ENCODE measurements at regions not wholly inside any gene's neighbourhood (a gene's known extent, or its start where the extent isn't known, plus 50 kb on each side); places are given as distances from the start of the nearest gene placed in this dataset.

DNA sequence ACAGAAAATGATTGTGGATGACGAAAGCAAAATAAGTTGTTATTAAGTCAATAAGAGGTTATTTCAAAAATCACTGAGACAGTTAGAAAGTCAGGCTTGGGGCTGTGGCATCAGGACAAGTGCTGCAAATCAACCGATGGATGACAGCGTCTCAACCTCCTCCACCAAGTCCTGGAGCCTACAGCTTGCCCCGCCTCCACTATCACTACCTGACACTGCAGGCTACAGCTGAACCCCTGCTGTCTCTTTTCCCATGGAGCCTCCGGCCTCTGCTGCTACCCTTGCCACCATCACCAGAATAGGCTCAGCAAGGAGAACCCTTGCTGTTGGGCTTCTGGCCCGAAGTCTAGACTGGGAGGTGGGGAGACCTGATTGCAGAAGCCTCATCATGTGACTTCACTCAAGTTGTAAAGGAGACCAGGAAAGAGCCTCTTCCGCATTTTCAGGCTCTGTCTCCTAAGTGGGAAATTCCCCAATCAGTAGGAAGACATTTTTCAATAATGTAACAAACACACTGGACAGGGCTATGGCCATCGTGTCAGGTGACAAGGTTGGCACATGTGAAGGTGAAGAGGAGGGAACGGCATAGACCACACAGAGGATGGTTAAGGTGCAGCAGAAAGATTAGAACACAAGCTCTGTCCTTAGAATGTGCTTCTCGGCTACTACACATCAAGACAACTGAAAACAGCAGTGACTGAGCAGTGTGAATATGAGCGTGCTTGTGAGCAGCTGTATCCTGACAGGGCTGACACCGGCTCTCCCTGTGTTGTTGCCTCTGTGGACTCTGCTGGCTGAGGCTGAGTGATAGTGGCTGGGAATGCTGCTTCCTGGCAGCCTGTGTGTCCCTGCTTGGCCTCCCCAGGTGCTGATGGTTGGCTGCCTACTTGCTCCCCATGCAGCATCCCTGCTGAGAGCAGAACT, 660.7 kb downstream of the PTPRU start:
- TF ChIP-seq, protein P1, sequence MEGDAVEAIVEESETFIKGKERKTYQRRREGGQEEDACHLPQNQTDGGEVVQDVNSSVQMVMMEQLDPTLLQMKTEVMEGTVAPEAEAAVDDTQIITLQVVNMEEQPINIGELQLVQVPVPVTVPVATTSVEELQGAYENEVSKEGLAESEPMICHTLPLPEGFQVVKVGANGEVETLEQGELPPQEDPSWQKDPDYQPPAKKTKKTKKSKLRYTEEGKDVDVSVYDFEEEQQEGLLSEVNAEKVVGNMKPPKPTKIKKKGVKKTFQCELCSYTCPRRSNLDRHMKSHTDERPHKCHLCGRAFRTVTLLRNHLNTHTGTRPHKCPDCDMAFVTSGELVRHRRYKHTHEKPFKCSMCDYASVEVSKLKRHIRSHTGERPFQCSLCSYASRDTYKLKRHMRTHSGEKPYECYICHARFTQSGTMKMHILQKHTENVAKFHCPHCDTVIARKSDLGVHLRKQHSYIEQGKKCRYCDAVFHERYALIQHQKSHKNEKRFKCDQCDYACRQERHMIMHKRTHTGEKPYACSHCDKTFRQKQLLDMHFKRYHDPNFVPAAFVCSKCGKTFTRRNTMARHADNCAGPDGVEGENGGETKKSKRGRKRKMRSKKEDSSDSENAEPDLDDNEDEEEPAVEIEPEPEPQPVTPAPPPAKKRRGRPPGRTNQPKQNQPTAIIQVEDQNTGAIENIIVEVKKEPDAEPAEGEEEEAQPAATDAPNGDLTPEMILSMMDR (IDR thresholded peaks at IDR 0.05 in 8 of 11, conservative IDR thresholded peaks at IDR 0.05 in 3 of 11): no peak
- TF ChIP-seq POLR2AphosphoS5 (IDR thresholded peaks at IDR 0.05) (no peak), POLR2A (IDR thresholded peaks at IDR 0.05) (no peak)

All from spleen (tissue), 7 donors.